ENCODE measurements at regions not wholly inside any gene's neighbourhood (a gene's known extent, or its start where the extent isn't known, plus 50 kb on each side); places are given as distances from the start of the nearest gene placed in this dataset.

DNA sequence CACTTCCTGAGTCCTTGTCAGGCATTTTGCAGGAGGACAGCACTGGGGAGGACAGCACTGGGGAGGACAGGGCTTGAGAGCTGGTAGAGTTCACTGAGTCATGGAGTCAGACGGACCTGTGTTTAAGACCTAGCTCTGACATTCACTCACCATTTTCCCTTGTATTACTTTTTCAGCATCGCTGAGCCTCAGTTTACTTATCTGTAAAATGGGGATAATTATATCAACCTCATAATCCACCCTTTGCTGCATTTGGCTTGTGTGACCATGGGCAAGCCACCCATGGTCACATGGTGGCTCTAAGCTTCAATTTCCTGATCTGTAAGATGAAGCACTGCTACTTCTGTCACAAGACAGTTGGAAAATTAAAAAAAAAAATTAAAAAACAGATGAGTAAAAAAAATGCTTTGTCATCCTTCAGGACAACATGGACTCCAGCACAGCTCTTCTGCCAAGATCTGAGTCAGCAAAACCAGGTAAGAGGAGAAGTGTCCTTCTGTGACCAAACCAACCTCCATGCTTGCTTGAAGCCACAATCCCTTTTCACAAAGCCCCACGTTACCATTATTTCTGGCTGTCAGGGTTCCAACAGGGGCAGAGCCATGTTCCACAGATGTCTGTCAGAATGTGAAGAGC is 275.5 kb downstream of the RAB28 start:
- TF ChIP-seq, protein P1, sequence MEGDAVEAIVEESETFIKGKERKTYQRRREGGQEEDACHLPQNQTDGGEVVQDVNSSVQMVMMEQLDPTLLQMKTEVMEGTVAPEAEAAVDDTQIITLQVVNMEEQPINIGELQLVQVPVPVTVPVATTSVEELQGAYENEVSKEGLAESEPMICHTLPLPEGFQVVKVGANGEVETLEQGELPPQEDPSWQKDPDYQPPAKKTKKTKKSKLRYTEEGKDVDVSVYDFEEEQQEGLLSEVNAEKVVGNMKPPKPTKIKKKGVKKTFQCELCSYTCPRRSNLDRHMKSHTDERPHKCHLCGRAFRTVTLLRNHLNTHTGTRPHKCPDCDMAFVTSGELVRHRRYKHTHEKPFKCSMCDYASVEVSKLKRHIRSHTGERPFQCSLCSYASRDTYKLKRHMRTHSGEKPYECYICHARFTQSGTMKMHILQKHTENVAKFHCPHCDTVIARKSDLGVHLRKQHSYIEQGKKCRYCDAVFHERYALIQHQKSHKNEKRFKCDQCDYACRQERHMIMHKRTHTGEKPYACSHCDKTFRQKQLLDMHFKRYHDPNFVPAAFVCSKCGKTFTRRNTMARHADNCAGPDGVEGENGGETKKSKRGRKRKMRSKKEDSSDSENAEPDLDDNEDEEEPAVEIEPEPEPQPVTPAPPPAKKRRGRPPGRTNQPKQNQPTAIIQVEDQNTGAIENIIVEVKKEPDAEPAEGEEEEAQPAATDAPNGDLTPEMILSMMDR (conservative IDR thresholded peaks at IDR 0.05 in 1 of 2, IDR thresholded peaks at IDR 0.05 in 1 of 2; ENCODE audit: extremely low read depth in 1 of 2, insufficient read depth in 1 of 2, low read depth in 1 of 2, low read length in 2 of 2), result no peak
- no peak for TF ChIP-seq EZH2 (IDR thresholded peaks at IDR 0.05; ENCODE audit: borderline replicate concordance, low read length)
